Hepatocyte (in vitro differentiated cells): ENCODE measurements at regions not wholly inside any gene's neighbourhood (a gene's known extent, or its start where the extent isn't known, plus 50 kb on each side); places are given as distances from the start of the nearest gene placed in this dataset.

ENCODE experiments used
- DNase-seq: peaks from one replicate; pipeline ENCODE4 v3.0.0-alpha.2; 2016; ENCODE audit warnings: low spot score
- H2AFZ ChIP-seq: fragments of 200-600 bp; sonication (generic); 2 replicates; pipeline ENCODE4 v1.6.0; 2016; ENCODE audit warnings: antibody characterized with exemption, mild to moderate bottlenecking
- H3K27ac ChIP-seq: fragments of 200-600 bp; sonication (generic); 2 replicates; pipeline ENCODE4 v1.5.1; 2016; ENCODE audit warnings: mild to moderate bottlenecking
- H3K27me3 ChIP-seq: fragments of 200-600 bp; sonication (generic); 2 replicates; pipeline ENCODE4 v1.6.1; 2016
- H3K36me3 ChIP-seq: fragments of 200-600 bp; sonication (generic); replicated peaks from 2 replicates; pipeline ENCODE4 v1.5.1; 2016; ENCODE audit warnings: low read depth; ENCODE audit not compliant: insufficient read depth
- H3K4me1 ChIP-seq: fragments of 200-600 bp; sonication (generic); 2 replicates; pipeline ENCODE4 v1.5.1; 2016; ENCODE audit warnings: mild to moderate bottlenecking, moderate library complexity; ENCODE audit not compliant: insufficient read depth
- H3K4me2 ChIP-seq: fragments of 200-600 bp; sonication (generic); 2 replicates; pipeline ENCODE4 v1.6.0; 2016
- H3K4me3 ChIP-seq: fragments of 200-600 bp; sonication (generic); 2 replicates; pipeline ENCODE4 v1.5.1; 2016; ENCODE audit warnings: mild to moderate bottlenecking
- H3K79me2 ChIP-seq: fragments of 200-600 bp; sonication (generic); 2 replicates; pipeline ENCODE4 v1.6.0; 2017; ENCODE audit warnings: mild to moderate bottlenecking
- H3K9me2 ChIP-seq: fragments of 200-600 bp; sonication (generic); replicated peaks from 2 replicates; pipeline ENCODE4 v1.6.0; 2017; ENCODE audit warnings: mild to moderate bottlenecking; ENCODE audit not compliant: insufficient read depth
- H3K9me3 ChIP-seq: fragments of 200-600 bp; sonication (generic); 2 replicates; pipeline ENCODE4 v1.5.1; 2016; ENCODE audit warnings: low read depth, mild to moderate bottlenecking
- H4K20me1 ChIP-seq: fragments of 200-600 bp; sonication (generic); 2 replicates; pipeline ENCODE4 v1.6.0; 2016; ENCODE audit warnings: mild to moderate bottlenecking; ENCODE audit not compliant: insufficient read depth, poor library complexity, severe bottlenecking
- CTCF ChIP-seq: fragments of 200-600 bp; sonication (generic); IDR thresholded peaks from 2 replicates; pipeline ENCODE4 v1.5.1; 2016; ENCODE audit warnings: antibody characterized with exemption, mild to moderate bottlenecking; ENCODE audit not compliant: poor library complexity
- EZH2 ChIP-seq: fragments of 200-600 bp; sonication (generic); IDR thresholded peaks from 2 replicates; pipeline ENCODE4 v1.6.1; 2016; ENCODE audit warnings: antibody characterized with exemption, mild to moderate bottlenecking, borderline replicate concordance
- EZH2phosphoT487 ChIP-seq: fragments of 200-600 bp; sonication (generic); IDR thresholded peaks from one replicate; pipeline ENCODE4 v1.6.1; 2018; ENCODE audit warnings: antibody characterized with exemption, mild to moderate bottlenecking, low read depth, moderate library complexity; ENCODE audit not compliant: unreplicated experiment, severe bottlenecking
- WGBS: methylation state at CpG from one replicate; pipeline ENCODE4 v1.1.6; 2016; ENCODE audit warnings: low lambda C conversion rate; ENCODE audit errors: missing lambda C conversion rate; 5-methylcytosine and 5-hydroxymethylcytosine counted together

- Histone ChIP-seq H4K20me1 (no peaks in the 10 kb centered on the region), H3K4me1 (peaks cover 4% of the 10 kb centered on the region), H3K9me3 (no peaks in the 10 kb centered on the region), H3K4me2 (no peak overlapping the region), H3K9me2 (no peaks in the 10 kb centered on the region), H2AFZ (no peak overlapping the region), H3K4me3 (no peak overlapping the region), H3K36me3 (no peaks in the 10 kb centered on the region), H3K27ac (no peak overlapping the region), H3K27me3 (peaks cover 5% of the 10 kb centered on the region), H3K79me2 (no peaks in the 10 kb centered on the region)
- DNase-seq, result no peak
- WGBS, result 90% methylated on average over 5 of the region's 5 CpGs
- TF ChIP-seq EZH2phosphoT487, result no peak
- TF ChIP-seq CTCF, result no peak
- no peak for TF ChIP-seq EZH2
These were observed 183.5 kb upstream of the STEAP4 start for GRCh38 chr7:88490161-88490560.

GRCh38 chr7:88485821-88486220 lies 179.1 kb upstream of the STEAP4 start:
- DNase-seq, result no peak
- 84% methylated on average over 2 of the region's 2 CpGs for WGBS
- Histone ChIP-seq H3K4me2 (no peak overlapping the region), H3K79me2 (no peaks in the 10 kb centered on the region), H4K20me1 (no peaks in the 10 kb centered on the region), H3K9me2 (no peaks in the 10 kb centered on the region), H3K9me3 (no peaks in the 10 kb centered on the region), H2AFZ (no peak overlapping the region), H3K36me3 (no peaks in the 10 kb centered on the region), H3K27ac (no peak overlapping the region), H3K27me3 (no peaks in the 10 kb centered on the region), H3K4me1 (no peaks in the 10 kb centered on the region), H3K4me3 (no peak overlapping the region)
- no peak for TF ChIP-seq CTCF
- TF ChIP-seq EZH2, result no peak
- no peak for TF ChIP-seq EZH2phosphoT487

GRCh38 chr7:88484551-88484950 lies 177.9 kb upstream of the STEAP4 start:
- H4K20me1 ChIP-seq, result no peaks in the 10 kb centered on the region

More at GRCh38 chr7:88484551-88484950, 177.9 kb upstream of the STEAP4 start:
- no peaks in the 10 kb centered on the region for H3K79me2 ChIP-seq
- no peak overlapping the region for H3K4me2 ChIP-seq
- no peaks in the 10 kb centered on the region for H3K27me3 ChIP-seq
- DNase-seq, result no peak
- TF ChIP-seq EZH2phosphoT487 (no peak), CTCF (no peak), EZH2 (no peak)
- WGBS, result 82% methylated on average over 3 of the region's 3 CpGs
- no peaks in the 10 kb centered on the region for H3K4me1 ChIP-seq
- H3K9me3 ChIP-seq, result no peaks in the 10 kb centered on the region
- H2AFZ ChIP-seq, result no peak overlapping the region
- no peak overlapping the region for H3K27ac ChIP-seq
- no peaks in the 10 kb centered on the region for H3K9me2 ChIP-seq
- H3K4me3 ChIP-seq, result no peak overlapping the region
- no peaks in the 10 kb centered on the region for H3K36me3 ChIP-seq
